IPS-NIHi7 (cell line): ENCODE measurements at regions not wholly inside any gene's neighbourhood (a gene's known extent, or its start where the extent isn't known, plus 50 kb on each side); places are given as distances from the start of the nearest gene placed in this dataset.
A peak's percentile ranks its signal among the peaks of the same experiment; 100 is the strongest.

Source experiments
- DNase-seq: peaks from one replicate; pipeline ENCODE4 v3.0.0; 2012; ENCODE audit warnings: mixed read lengths; ENCODE audit errors: extremely low spot score

GRCh38 chr3:167958141-167958540 lies 137.6 kb downstream of the GOLIM4 start:
- DNase-seq = no peak

GRCh38 chr3:167952969-167953368 lies 142.8 kb downstream of the GOLIM4 start:
- DNase-seq = no peak

- no peak for DNase-seq
Measured at GRCh38 chr3:167950212-167950611, 145.5 kb downstream of the GOLIM4 start.

- DNase-seq = peak; percentile 21
Measured at GRCh38 chr3:167941234-167941995, 154.3 kb downstream of the GOLIM4 start.

- DNase-seq = no peak
Measured at GRCh38 chr3:167940241-167940640, 155.5 kb downstream of the GOLIM4 start.

- DNase-seq = no peak
Measured at GRCh38 chr3:167938516-167938915, 157.2 kb downstream of the GOLIM4 start.

GRCh38 chr3:167936019-167936418 lies 159.7 kb downstream of the GOLIM4 start:
- DNase-seq = no peak

GRCh38 chr3:167930453-167930852 lies 165.3 kb downstream of the GOLIM4 start:
- DNase-seq = no peak

GRCh38 chr3:167929968-167930367 lies 165.8 kb downstream of the GOLIM4 start:
- peak; percentile 13 for DNase-seq

GRCh38 chr3:167928381-167928780 lies 167.3 kb downstream of the GOLIM4 start:
- DNase-seq = no peak

- DNase-seq = no peak
Measured at GRCh38 chr3:167920747-167921146, 175.0 kb downstream of the GOLIM4 start.

GRCh38 chr3:167919590-167919989 lies 176.1 kb downstream of the GOLIM4 start:
- no peak for DNase-seq

- no peak for DNase-seq
Measured at GRCh38 chr3:167918686-167919085, 177.0 kb downstream of the GOLIM4 start.

GRCh38 chr3:167918008-167918596 lies 177.6 kb downstream of the GOLIM4 start:
- no peak for DNase-seq

GRCh38 chr3:167913219-167913835 lies 177.8 kb downstream of the SERPINI1 start:
- peak; percentile 47 for DNase-seq

GRCh38 chr3:167909952-167910351 lies 174.4 kb downstream of the SERPINI1 start:
- DNase-seq = no peak

- no peak for DNase-seq
Measured at GRCh38 chr3:167909504-167909896, 174.0 kb downstream of the SERPINI1 start.

- no peak for DNase-seq
Measured at GRCh38 chr3:167908746-167909503, 173.4 kb downstream of the SERPINI1 start.

GRCh38 chr3:167908221-167908620 lies 172.7 kb downstream of the SERPINI1 start:
- DNase-seq = no peak

GRCh38 chr3:167901138-167901537 lies 165.6 kb downstream of the SERPINI1 start:
- no peak for DNase-seq

- no peak for DNase-seq
Measured at GRCh38 chr3:167899093-167899492, 163.6 kb downstream of the SERPINI1 start.

GRCh38 chr3:167898091-167898490 lies 162.6 kb downstream of the SERPINI1 start:
- DNase-seq = no peak
